GM13976 (cell line): ENCODE measurements at regions not wholly inside any gene's neighbourhood (a gene's known extent, or its start where the extent isn't known, plus 50 kb on each side); places are given as distances from the start of the nearest gene placed in this dataset.
"Not testable (repeated sequence)": the region's sequence is repeated elsewhere in the genome, so short reads cannot be mapped to it uniquely, and the experiment has no call there.

Experiments used
- DNase-seq: peaks from one replicate; pipeline ENCODE4 v3.0.0; 2012; ENCODE audit warnings: low spot score
- in situ Hi-C: fragments of 300-500 bp; cut with MboI; formaldehyde crosslinking; loops from one replicate; pipeline ENCODE4 v1.12.0; 2022; ENCODE audit warnings: low sequenced_read_pairs, mixed read lengths, inconsistent platforms; ENCODE audit not compliant: unreplicated experiment
- TF ChIP-seq, protein P1 (sequence below): IDR thresholded peaks from 2 replicates; pipeline ENCODE4 v1.5.1; 2012; ENCODE audit warnings: borderline replicate concordance, mild to moderate bottlenecking; ENCODE audit not compliant: insufficient read depth; ENCODE audit errors: extremely low read depth, missing control alignments, control extremely low read depth

- DNase-seq, result no peak
- TF ChIP-seq, protein P1, sequence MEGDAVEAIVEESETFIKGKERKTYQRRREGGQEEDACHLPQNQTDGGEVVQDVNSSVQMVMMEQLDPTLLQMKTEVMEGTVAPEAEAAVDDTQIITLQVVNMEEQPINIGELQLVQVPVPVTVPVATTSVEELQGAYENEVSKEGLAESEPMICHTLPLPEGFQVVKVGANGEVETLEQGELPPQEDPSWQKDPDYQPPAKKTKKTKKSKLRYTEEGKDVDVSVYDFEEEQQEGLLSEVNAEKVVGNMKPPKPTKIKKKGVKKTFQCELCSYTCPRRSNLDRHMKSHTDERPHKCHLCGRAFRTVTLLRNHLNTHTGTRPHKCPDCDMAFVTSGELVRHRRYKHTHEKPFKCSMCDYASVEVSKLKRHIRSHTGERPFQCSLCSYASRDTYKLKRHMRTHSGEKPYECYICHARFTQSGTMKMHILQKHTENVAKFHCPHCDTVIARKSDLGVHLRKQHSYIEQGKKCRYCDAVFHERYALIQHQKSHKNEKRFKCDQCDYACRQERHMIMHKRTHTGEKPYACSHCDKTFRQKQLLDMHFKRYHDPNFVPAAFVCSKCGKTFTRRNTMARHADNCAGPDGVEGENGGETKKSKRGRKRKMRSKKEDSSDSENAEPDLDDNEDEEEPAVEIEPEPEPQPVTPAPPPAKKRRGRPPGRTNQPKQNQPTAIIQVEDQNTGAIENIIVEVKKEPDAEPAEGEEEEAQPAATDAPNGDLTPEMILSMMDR, result no peak
- in situ Hi-C loops, result no loop called here
Observed at GRCh38 chr3:177647876-177648275, 450.6 kb upstream of the TBL1XR1 start.

DNA sequence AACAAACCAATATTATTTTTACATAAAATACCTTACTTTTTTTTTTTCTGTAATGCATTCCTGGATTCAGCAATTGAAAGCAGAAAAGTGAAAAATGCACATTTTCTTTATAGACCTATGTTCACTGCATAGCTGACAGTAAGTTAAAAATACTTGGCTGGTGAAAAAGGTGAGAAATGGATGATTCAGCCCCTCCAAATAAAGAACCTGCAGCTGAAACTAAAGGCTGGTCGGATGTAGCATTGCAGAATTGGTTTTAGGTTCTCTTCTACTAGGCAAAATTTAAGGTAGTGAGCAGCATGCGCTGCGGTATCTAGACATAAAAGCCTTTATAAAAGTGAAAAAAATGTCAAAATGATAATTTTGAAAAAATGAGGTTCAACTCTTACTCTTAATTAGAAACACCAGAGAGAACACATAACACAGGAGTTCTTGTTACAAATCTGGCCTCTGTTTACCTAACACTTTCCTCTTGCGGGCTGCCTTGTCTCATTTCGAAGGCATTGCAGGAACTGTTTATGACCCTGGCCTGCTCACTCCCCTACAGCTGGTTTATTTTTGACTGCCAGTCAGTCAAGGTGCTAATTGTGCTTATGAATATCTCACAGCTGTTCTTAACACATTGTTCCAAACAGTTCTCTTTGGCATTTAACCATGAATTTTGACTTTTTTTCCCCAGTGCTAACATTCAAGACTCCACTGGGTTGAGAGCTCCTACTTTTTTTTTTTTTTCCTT lies 455.4 kb upstream of the TBL1XR1 start:
- TF ChIP-seq, protein P1, result no peak
- in situ Hi-C loops, result no loop called here
- DNase-seq, result no peak

DNA sequence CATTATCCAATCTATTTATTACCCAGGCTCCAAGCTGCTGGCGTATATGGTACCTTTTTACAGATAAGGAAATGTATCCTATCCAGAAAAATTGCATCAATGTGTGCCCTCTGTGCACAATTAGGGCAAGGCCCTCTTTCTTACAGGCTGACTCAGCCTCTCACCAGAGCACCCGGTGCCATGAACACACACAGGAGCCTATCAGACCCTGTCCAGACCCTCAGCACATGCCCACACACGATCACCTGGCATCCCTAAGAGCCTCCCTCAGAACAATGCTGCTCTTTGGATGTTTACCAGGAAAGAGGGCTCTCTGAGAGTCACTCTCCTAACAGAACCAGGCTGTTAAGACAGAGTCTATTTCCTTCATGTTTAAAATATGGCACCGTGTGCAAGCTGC lies 460.0 kb upstream of the TBL1XR1 start:
- in situ Hi-C loops, result no loop called here
- TF ChIP-seq, protein P1, result no peak
- no peak for DNase-seq

GRCh38 chr3:177658354-177658753 lies 461.1 kb upstream of the TBL1XR1 start:
- no peak for DNase-seq
- TF ChIP-seq, protein P1, result no peak
- in situ Hi-C loops, result no loop called here

GRCh38 chr3:177664380-177665103 lies 467.3 kb upstream of the TBL1XR1 start:
- DNase-seq, in situ Hi-C loops: not testable (repeated sequence)

GRCh38 chr3:177665122-177665808 lies 468.0 kb upstream of the TBL1XR1 start:
- DNase-seq, result no peak
- in situ Hi-C loops, result no loop called here
- TF ChIP-seq, protein P1, result no peak
